Uterus (tissue), 2 donors: ENCODE measurements at regions not wholly inside any gene's neighbourhood (a gene's known extent, or its start where the extent isn't known, plus 50 kb on each side); places are given as distances from the start of the nearest gene placed in this dataset.

Experiments used
- CTCF ChIP-seq, 4 experiments: fragments of 200-600 bp in 2 of 4; fragments of 450-650 bp in 2 of 4; sonication (generic) in 2 of 4; IDR thresholded peaks; one replicate each; pipeline ENCODE4 v1.5.1; 2016 to 2019; ENCODE audit warnings: antibody characterized with exemption in 4 of 4, mild to moderate bottlenecking in 2 of 4, moderate library complexity in 1 of 4
- POLR2A ChIP-seq, 2 donors: fragments of 450-650 bp; IDR thresholded peaks; one replicate each; pipeline ENCODE4 v1.6.1; 2016; ENCODE audit warnings: antibody characterized with exemption in 2 of 2, mild to moderate bottlenecking in 1 of 2, moderate library complexity in 1 of 2

- TF ChIP-seq POLR2A (IDR thresholded peaks at IDR 0.05) (no peak), CTCF (IDR thresholded peaks at IDR 0.05) (no peak)
These were observed 330.2 kb upstream of the FZD8 start for GRCh38 chr10:35972275-35972674.
